ENCODE measurements at regions not wholly inside any gene's neighbourhood (a gene's known extent, or its start where the extent isn't known, plus 50 kb on each side); places are given as distances from the start of the nearest gene placed in this dataset.

GRCh38 chr4:22052076-22052475 lies 103.5 kb upstream of the KCNIP4 start:
- TF ChIP-seq POLR2A (IDR thresholded peaks at IDR 0.05), result no peak
- TF ChIP-seq POLR2AphosphoS5 (IDR thresholded peaks at IDR 0.05), result no peak
- TF ChIP-seq, protein P1, sequence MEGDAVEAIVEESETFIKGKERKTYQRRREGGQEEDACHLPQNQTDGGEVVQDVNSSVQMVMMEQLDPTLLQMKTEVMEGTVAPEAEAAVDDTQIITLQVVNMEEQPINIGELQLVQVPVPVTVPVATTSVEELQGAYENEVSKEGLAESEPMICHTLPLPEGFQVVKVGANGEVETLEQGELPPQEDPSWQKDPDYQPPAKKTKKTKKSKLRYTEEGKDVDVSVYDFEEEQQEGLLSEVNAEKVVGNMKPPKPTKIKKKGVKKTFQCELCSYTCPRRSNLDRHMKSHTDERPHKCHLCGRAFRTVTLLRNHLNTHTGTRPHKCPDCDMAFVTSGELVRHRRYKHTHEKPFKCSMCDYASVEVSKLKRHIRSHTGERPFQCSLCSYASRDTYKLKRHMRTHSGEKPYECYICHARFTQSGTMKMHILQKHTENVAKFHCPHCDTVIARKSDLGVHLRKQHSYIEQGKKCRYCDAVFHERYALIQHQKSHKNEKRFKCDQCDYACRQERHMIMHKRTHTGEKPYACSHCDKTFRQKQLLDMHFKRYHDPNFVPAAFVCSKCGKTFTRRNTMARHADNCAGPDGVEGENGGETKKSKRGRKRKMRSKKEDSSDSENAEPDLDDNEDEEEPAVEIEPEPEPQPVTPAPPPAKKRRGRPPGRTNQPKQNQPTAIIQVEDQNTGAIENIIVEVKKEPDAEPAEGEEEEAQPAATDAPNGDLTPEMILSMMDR (IDR thresholded peaks at IDR 0.05), result no peak
- no peak for TF ChIP-seq EP300 (IDR thresholded peaks at IDR 0.05)
- 88 to 96% methylated on average over 1 of the region's 1 CpG for WGBS, 2 donors
- H3K27ac ChIP-seq, result no peak overlapping the region

DNA sequence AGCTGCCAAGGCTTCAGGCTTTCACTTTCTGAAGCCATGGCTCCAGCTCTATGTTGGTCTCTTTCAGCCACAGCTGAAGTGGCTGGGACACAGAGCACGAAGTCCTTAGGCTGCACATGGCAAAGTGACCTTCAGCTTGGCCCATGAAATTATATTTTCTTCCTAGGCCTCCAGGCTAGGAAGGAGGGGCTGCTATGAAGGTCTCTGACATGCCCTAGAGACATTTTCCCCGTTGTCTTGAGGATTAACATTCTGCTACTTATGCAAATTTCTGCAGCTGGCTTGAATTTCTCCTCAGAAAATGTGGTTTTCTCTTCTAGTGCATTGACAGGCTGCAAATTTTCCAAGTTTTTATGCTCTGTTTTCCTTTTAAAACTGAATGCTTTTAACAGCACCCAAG lies 99.8 kb upstream of the KCNIP4 start:
- no peak for ATAC-seq (ENCODE audit: low FRiP score in 2 of 2)
- Histone ChIP-seq H3K4me1 (no peaks in the 10 kb centered on the region), H3K9me3 (peaks cover 0 to 7% (median 3%) of the 10 kb centered on the region in 4 donors), H3K27ac (no peak overlapping the region), H3K36me3 (no peaks in the 10 kb centered on the region), H3K27me3 (no peaks in the 10 kb centered on the region), H3K4me3 (no peak overlapping the region)
- WGBS, 2 donors, result 33 to 66% methylated on average over 2 of the region's 2 CpGs
- no peak for DNase-seq
- TF ChIP-seq, protein P1 (IDR thresholded peaks at IDR 0.05), result no peak
- TF ChIP-seq EP300 (IDR thresholded peaks at IDR 0.05), result no peak
- TF ChIP-seq POLR2AphosphoS5 (IDR thresholded peaks at IDR 0.05), result no peak

More at GRCh38 chr4:22052076-22052475, 103.5 kb upstream of the KCNIP4 start:
- H3K4me3 ChIP-seq, result no peak overlapping the region
- no peaks in the 10 kb centered on the region for H3K27me3 ChIP-seq
- ATAC-seq (ENCODE audit: low FRiP score in 2 of 2) (no peak), DNase-seq (no peak)
- H3K4me1 ChIP-seq, result no peaks in the 10 kb centered on the region
- no peaks in the 10 kb centered on the region for H3K36me3 ChIP-seq
- H3K9me3 ChIP-seq, result peaks cover 0 to 7% (median 3%) of the 10 kb centered on the region in 4 donors

- peak in 1 of 2 donors; percentile 11 for DNase-seq
- 89 to 91% methylated on average over 5 to 12 of the region's 12 CpGs for WGBS, 2 donors
- H3K36me3 ChIP-seq, result no peaks in the 10 kb centered on the region
- no peaks in the 10 kb centered on the region for H3K4me1 ChIP-seq
- no peak overlapping the region for H3K27ac ChIP-seq
- H3K27me3 ChIP-seq, result no peaks in the 10 kb centered on the region
- H3K9me3 ChIP-seq, result peaks cover 0 to 7% (median 3%) of the 10 kb centered on the region in 4 donors
- TF ChIP-seq, protein P1 (IDR thresholded peaks at IDR 0.05), result no peak
- no peak for TF ChIP-seq POLR2AphosphoS5 (IDR thresholded peaks at IDR 0.05)
- TF ChIP-seq POLR2A (IDR thresholded peaks at IDR 0.05), result no peak
- no peak for TF ChIP-seq EP300 (IDR thresholded peaks at IDR 0.05)
- H3K4me3 ChIP-seq, result no peak overlapping the region
- ATAC-seq (ENCODE audit: low FRiP score in 2 of 2), result no peak
These were observed 99.2 kb upstream of the KCNIP4 start for GRCh38 chr4:22047793-22048192.

DNA sequence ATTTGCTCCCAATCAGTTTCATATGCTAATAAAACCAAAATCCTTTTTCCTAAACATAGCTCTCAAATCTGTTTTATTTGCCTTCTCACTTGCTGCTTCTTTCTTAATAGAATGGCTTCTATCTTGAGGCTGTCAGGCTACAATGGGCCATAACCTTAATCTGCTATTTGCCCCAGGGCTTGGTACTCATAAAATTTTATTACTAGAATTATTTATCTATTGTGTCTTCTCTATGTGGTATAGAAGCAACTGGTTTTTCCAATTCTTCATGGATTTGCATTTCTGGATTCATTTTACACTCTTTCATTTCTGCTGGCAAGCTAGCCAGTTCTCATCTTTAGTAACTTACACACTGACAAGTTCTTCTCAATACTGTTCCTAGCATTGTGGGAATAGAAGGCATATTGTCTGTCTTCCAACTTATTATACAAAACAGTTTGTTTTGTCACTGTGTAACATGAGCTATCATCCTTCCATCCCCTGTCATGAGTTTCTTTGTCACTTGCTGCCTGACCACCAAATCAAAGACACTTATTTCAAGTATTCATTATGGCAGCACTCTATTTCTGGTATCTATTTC lies 96.6 kb upstream of the KCNIP4 start:
- Histone ChIP-seq H3K36me3 (no peaks in the 10 kb centered on the region), H3K9me3 (peaks cover 0 to 7% (median 3%) of the 10 kb centered on the region in 4 donors), H3K4me1 (no peaks in the 10 kb centered on the region), H3K27me3 (no peaks in the 10 kb centered on the region), H3K27ac (no peak overlapping the region), H3K4me3 (no peak overlapping the region)
- DNase-seq (no peak), ATAC-seq (ENCODE audit: low FRiP score in 2 of 2) (no peak)
- TF ChIP-seq POLR2A (IDR thresholded peaks at IDR 0.05) (no peak), POLR2AphosphoS5 (IDR thresholded peaks at IDR 0.05) (no peak), EP300 (IDR thresholded peaks at IDR 0.05) (no peak)
- TF ChIP-seq, protein P1 (IDR thresholded peaks at IDR 0.05), result no peak

- H3K27ac ChIP-seq, result no peak overlapping the region
- H3K4me1 ChIP-seq, result no peaks in the 10 kb centered on the region
- no peak for DNase-seq
- no peaks in the 10 kb centered on the region for H3K9me3 ChIP-seq
- 53 to 70% methylated on average over 1 of the region's 1 CpG for WGBS, 2 donors
- TF ChIP-seq POLR2AphosphoS5 (IDR thresholded peaks at IDR 0.05) (no peak), EP300 (IDR thresholded peaks at IDR 0.05) (no peak), POLR2A (IDR thresholded peaks at IDR 0.05) (no peak)
- TF ChIP-seq, protein P1 (IDR thresholded peaks at IDR 0.05), result no peak
- no peaks in the 10 kb centered on the region for H3K27me3 ChIP-seq
- no peak for ATAC-seq (ENCODE audit: low FRiP score in 2 of 2)
- H3K36me3 ChIP-seq, result no peaks in the 10 kb centered on the region
- no peak overlapping the region for H3K4me3 ChIP-seq
These were observed 82.9 kb upstream of the KCNIP4 start for GRCh38 chr4:22031423-22031822.

Data from upper lobe of left lung (tissue), 6 donors.